Mucosa of descending colon (tissue), 3 donors: ENCODE measurements at regions not wholly inside any gene's neighbourhood (a gene's known extent, or its start where the extent isn't known, plus 50 kb on each side); places are given as distances from the start of the nearest gene placed in this dataset.
"Not testable (repeated sequence)": the region's sequence is repeated elsewhere in the genome, so short reads cannot be mapped to it uniquely, and the experiment has no call there.

Experiments
- ATAC-seq: fragments of 200-7000 bp; cut with Tn5 transposase; one replicate; pipeline ENCODE4 v1.9.1; 2020; ENCODE audit warnings: mild to moderate bottlenecking, moderate library complexity
- DNase-seq, 3 donors: peaks; one replicate each; pipeline ENCODE4 v3.0.0-alpha.2; 2020
- H3K36me3 ChIP-seq: fragments of 200-600 bp; one replicate; pipeline ENCODE4 v1.8.0; 2021; ENCODE audit warnings: low read depth, mild to moderate bottlenecking
- H3K4me1 ChIP-seq: fragments of 200-600 bp; one replicate; pipeline ENCODE4 v1.8.0; 2021; ENCODE audit warnings: low read depth, mild to moderate bottlenecking
- H3K4me3 ChIP-seq: fragments of 200-600 bp; one replicate; pipeline ENCODE4 v1.8.0; 2021; ENCODE audit warnings: mild to moderate bottlenecking
- H3K9me3 ChIP-seq: fragments of 200-600 bp; one replicate; pipeline ENCODE4 v1.8.0; 2021; ENCODE audit warnings: mild to moderate bottlenecking
- intact Hi-C, 2 donors: fragments of 100-400 bp; cut with DNase I in 1 of 2; cut with micrococcal nuclease in 1 of 2; formaldehyde crosslinking; loops; one replicate each; pipeline versions ENCODE4 v1.11.0 to v1.11.1; 2022; cut with DNase I, micrococcal nuclease
- TF ChIP-seq, protein P1 (sequence below): fragments of 200-600 bp; IDR thresholded peaks from one replicate; pipeline ENCODE4 v1.8.0; 2022; ENCODE audit warnings: antibody characterized with exemption, mild to moderate bottlenecking
- donor health status: DM: no; HTN: no; CAD: no; lungs with moderate emphysema.
- donor health status: DM: no; HTN: no; CAD: no.
- donor health status: DM: no; HTN: yes; CAD: no.

DNA sequence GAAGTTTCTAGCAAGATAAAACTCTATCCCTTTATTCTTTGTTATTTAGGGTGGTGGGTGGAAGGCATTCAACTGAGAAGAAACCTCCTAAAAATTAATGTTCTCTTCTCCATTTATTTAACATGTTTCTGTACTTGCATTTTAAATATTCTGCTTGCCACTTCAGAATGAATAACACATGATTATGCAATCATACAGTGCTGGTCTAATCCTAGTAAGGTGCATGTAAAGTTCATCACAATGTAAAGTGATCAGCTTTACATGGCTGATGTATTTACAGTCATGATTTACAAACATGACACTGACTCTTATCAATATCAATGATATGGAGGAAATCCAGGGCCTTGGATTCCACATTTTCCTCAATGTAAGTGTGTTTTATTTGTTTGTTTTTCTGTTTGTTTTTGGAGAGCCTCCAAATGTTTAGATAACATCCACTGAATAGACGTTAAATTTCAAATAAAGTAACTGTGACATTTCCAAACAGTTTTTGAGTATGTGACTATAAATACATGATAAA, 342.1 kb upstream of the CTSO start:
- intact Hi-C loops: loop anchor here in 1 of 2 donors (10.0 kb wide), 1 partner anchor 669 kb away; no protein-coding TSS in a partner anchor
- TF ChIP-seq, protein P1, sequence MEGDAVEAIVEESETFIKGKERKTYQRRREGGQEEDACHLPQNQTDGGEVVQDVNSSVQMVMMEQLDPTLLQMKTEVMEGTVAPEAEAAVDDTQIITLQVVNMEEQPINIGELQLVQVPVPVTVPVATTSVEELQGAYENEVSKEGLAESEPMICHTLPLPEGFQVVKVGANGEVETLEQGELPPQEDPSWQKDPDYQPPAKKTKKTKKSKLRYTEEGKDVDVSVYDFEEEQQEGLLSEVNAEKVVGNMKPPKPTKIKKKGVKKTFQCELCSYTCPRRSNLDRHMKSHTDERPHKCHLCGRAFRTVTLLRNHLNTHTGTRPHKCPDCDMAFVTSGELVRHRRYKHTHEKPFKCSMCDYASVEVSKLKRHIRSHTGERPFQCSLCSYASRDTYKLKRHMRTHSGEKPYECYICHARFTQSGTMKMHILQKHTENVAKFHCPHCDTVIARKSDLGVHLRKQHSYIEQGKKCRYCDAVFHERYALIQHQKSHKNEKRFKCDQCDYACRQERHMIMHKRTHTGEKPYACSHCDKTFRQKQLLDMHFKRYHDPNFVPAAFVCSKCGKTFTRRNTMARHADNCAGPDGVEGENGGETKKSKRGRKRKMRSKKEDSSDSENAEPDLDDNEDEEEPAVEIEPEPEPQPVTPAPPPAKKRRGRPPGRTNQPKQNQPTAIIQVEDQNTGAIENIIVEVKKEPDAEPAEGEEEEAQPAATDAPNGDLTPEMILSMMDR: no peak
- H3K9me3 ChIP-seq: no peaks in the 10 kb centered on the region
- H3K4me3 ChIP-seq: no peak overlapping the region
- no peaks in the 10 kb centered on the region for H3K4me1 ChIP-seq
- ATAC-seq: no peak
- H3K36me3 ChIP-seq: no peaks in the 10 kb centered on the region
- no peak for DNase-seq

- Histone ChIP-seq H3K9me3 (no peaks in the 10 kb centered on the region), H3K4me1 (no peaks in the 10 kb centered on the region), H3K4me3 (no peak overlapping the region), H3K36me3 (no peaks in the 10 kb centered on the region)
- TF ChIP-seq, protein P1: no peak
- intact Hi-C loops: loop anchor here in 1 of 2 donors (10.0 kb wide), 1 partner anchor 670 kb away; no protein-coding TSS in a partner anchor
- ATAC-seq: peak; percentile 62
- peak in 1 of 3 donors; percentile 3 for DNase-seq
These were observed 340.9 kb upstream of the CTSO start for GRCh38 chr4:156294577-156294976.

- no peaks in the 10 kb centered on the region for H3K36me3 ChIP-seq
- TF ChIP-seq, protein P1: no peak
- intact Hi-C loops: loop anchor here in 1 of 2 donors (10.0 kb wide), 1 partner anchor 671 kb away; no protein-coding TSS in a partner anchor
- H3K4me1 ChIP-seq: no peaks in the 10 kb centered on the region
- no peaks in the 10 kb centered on the region for H3K9me3 ChIP-seq
- ATAC-seq (no peak), DNase-seq (no peak)
- no peak overlapping the region for H3K4me3 ChIP-seq
These were observed 340.1 kb upstream of the CTSO start for GRCh38 chr4:156293657-156294297.

DNA sequence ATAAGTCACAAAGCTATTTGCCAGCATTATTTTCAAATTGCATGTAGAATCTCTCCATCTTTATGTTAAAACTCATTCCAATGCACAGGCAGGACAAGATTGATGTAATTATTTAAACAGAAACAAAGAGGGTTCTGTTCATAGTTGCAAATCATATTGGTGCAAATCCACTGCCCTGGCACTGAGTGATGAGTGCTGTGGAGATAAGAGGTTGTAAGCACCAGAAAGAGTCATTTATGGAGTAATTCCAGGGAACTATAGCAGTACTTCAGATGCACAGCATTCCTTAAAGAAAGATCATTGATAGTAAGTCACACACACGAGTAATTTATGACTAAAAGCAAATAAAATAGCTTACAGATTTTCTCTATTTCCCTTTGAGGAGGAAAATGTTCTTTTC, 337.7 kb upstream of the CTSO start:
- Histone ChIP-seq H3K9me3 (no peaks in the 10 kb centered on the region), H3K36me3 (no peaks in the 10 kb centered on the region), H3K4me1 (no peaks in the 10 kb centered on the region), H3K4me3 (no peak overlapping the region)
- intact Hi-C loops: loop anchor here in 1 of 2 donors (10.0 kb wide), 1 partner anchor 673 kb away; no protein-coding TSS in a partner anchor
- DNase-seq (no peak), ATAC-seq (no peak)
- TF ChIP-seq, protein P1: no peak

- TF ChIP-seq, protein P1: no peak
- H3K4me3 ChIP-seq: no peak overlapping the region
- no peak for ATAC-seq
- intact Hi-C loops: loop anchor here in 1 of 2 donors (10.0 kb wide), 1 partner anchor 674 kb away; no protein-coding TSS in a partner anchor
- H3K9me3 ChIP-seq: no peaks in the 10 kb centered on the region
- no peaks in the 10 kb centered on the region for H3K36me3 ChIP-seq
- DNase-seq: no peak
- no peaks in the 10 kb centered on the region for H3K4me1 ChIP-seq
These were observed 337.1 kb upstream of the CTSO start for GRCh38 chr4:156290811-156291210.

DNA sequence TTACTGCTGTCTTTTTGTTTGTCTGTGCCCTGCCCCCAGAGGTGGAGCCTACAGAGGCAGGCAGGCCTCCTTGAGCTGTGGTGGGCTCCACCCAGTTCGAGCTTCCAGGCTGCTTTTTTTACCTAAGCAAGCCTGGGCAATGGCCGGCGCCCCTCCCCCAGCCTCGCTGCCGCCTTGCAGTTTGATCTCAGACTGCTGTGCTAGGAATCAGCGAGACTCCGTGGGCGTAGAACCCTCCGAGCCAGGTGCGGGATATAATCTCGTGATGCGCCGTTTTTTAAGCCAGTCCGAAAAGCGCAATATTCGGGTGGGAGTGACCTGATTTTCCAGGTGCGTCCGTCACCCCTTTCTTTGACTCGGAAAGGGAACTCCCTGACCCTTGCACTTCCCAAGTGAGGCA, 336.4 kb upstream of the CTSO start:
- peak in 1 of 3 donors; percentile 21 for DNase-seq
- not testable (repeated sequence) for H3K9me3 ChIP-seq, H3K4me3 ChIP-seq, H3K4me1 ChIP-seq, H3K36me3 ChIP-seq, ATAC-seq
- intact Hi-C loops: loop anchor here in 1 of 2 donors (10.0 kb wide), 1 partner anchor 675 kb away; no protein-coding TSS in a partner anchor
